HEK293T (cell line): ENCODE measurements at regions not wholly inside any gene's neighbourhood (a gene's known extent, or its start where the extent isn't known, plus 50 kb on each side); places are given as distances from the start of the nearest gene placed in this dataset.

Source experiments
- CTCF ChIA-PET: fragments of 350-600 bp; formaldehyde crosslinking; extraction: SDS; loops from one replicate; lab custom pipeline; 2021; ENCODE audit warnings: antibody characterized with exemption, inconsistent platforms; lab: Yijun Ruan, JAX
- POLR2A ChIA-PET: fragments of 350-600 bp; formaldehyde crosslinking; extraction: SDS; loops from one replicate; lab custom pipeline; 2020; ENCODE audit warnings: antibody characterized with exemption, inconsistent platforms; lab: Yijun Ruan, JAX
- DNase-seq: peaks from one replicate; pipeline ENCODE4 v3.0.0; 2012; ENCODE audit warnings: mixed read lengths; ENCODE audit errors: extremely low spot score
- ARNT ChIP-seq: fragments of 450-650 bp; IDR thresholded peaks from 2 replicates; pipeline ENCODE4 v1.6.1; 2017; ENCODE audit warnings: mild to moderate bottlenecking
- BHLHE40 ChIP-seq: fragments of 450-650 bp; IDR thresholded peaks from 2 replicates; pipeline ENCODE4 v1.6.1; 2016; ENCODE audit warnings: mild to moderate bottlenecking, moderate library complexity, borderline replicate concordance
- CTBP1 ChIP-seq: fragments of 450-650 bp; IDR thresholded peaks from 2 replicates; pipeline ENCODE4 v1.6.1; 2016; ENCODE audit warnings: borderline replicate concordance
- ELF4 ChIP-seq: fragments of 450-650 bp; IDR thresholded peaks from 2 replicates; pipeline ENCODE4 v1.6.1; 2017; ENCODE audit warnings: antibody characterized with exemption
- FOXA1 ChIP-seq: fragments of 450-650 bp; IDR thresholded peaks from 2 replicates; pipeline ENCODE4 v1.6.1; 2016; ENCODE audit warnings: mild to moderate bottlenecking
- FOXK2 ChIP-seq: fragments of 450-650 bp; IDR thresholded peaks from 2 replicates; pipeline ENCODE4 v1.6.1; 2016; ENCODE audit warnings: mild to moderate bottlenecking
- FOXM1 ChIP-seq: fragments of 450-650 bp; IDR thresholded peaks from 2 replicates; pipeline ENCODE4 v1.6.1; 2017; ENCODE audit warnings: mild to moderate bottlenecking, borderline replicate concordance
- HDGF ChIP-seq: fragments of 450-650 bp; IDR thresholded peaks from 2 replicates; pipeline ENCODE4 v1.6.1; 2017; ENCODE audit warnings: antibody characterized with exemption, borderline replicate concordance
- L3MBTL2 ChIP-seq: fragments of 450-650 bp; conservative IDR thresholded peaks from 2 replicates; pipeline ENCODE4 v1.6.1; 2016; ENCODE audit warnings: mild to moderate bottlenecking
- LEF1 ChIP-seq: fragments of 450-650 bp; IDR thresholded peaks from 2 replicates; pipeline ENCODE4 v1.6.1; 2017; ENCODE audit warnings: mild to moderate bottlenecking, borderline replicate concordance
- NFRKB ChIP-seq: fragments of 450-650 bp; IDR thresholded peaks from 2 replicates; pipeline ENCODE4 v1.6.1; 2016; ENCODE audit warnings: mild to moderate bottlenecking, moderate library complexity
- SP1 ChIP-seq: fragments of 450-650 bp; IDR thresholded peaks from 2 replicates; pipeline ENCODE4 v1.6.1; 2017
- SUZ12 ChIP-seq: fragments of 450-650 bp; IDR thresholded peaks from 2 replicates; pipeline ENCODE4 v1.6.1; 2016; ENCODE audit warnings: mild to moderate bottlenecking
- TARDBP ChIP-seq: fragments of 450-650 bp; IDR thresholded peaks from 2 replicates; pipeline ENCODE4 v1.6.1; 2016
- ZNF384 ChIP-seq: fragments of 450-650 bp; IDR thresholded peaks from 2 replicates; pipeline ENCODE4 v1.6.1; 2016
- TF ChIP-seq, protein P1 (sequence below): fragments of 450-650 bp; IDR thresholded peaks from 2 replicates; pipeline ENCODE4 v1.6.1; 2016

GRCh38 chr6:147888374-147888773 lies 379.9 kb downstream of the SAMD5 start:
- ChIA-PET POLR2A (no interaction called here), CTCF (no interaction called here)
- TF ChIP-seq ZNF384 (no peak), L3MBTL2 (no peak)
- no peak for DNase-seq

DNA sequence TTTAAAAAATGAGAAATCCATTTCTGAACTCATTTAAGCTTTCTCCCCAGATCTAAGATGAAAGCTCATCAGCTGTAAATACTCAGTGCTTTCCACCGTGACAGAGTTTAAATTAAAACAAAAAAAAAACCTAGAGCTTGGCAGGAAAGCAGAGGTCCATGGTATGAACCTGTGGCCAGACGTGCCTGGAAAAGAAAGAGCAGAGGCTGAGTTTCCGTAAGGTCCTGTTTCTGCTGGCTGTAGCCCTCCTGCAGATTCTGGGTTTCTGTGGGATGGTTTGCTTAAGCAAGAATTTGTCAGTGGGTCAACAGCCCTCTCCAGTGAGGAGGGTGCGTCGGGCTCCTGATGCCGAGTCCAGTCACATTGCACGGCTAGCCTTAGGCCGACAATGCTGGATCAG lies 383.2 kb downstream of the SAMD5 start:
- TF ChIP-seq FOXM1 (no peak), ARNT (no peak), CTBP1 (no peak), TARDBP (no peak), ELF4 (no peak), SP1 (no peak)
- TF ChIP-seq, protein P1, sequence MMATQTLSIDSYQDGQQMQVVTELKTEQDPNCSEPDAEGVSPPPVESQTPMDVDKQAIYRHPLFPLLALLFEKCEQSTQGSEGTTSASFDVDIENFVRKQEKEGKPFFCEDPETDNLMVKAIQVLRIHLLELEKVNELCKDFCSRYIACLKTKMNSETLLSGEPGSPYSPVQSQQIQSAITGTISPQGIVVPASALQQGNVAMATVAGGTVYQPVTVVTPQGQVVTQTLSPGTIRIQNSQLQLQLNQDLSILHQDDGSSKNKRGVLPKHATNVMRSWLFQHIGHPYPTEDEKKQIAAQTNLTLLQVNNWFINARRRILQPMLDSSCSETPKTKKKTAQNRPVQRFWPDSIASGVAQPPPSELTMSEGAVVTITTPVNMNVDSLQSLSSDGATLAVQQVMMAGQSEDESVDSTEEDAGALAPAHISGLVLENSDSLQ, result no peak
- DNase-seq, result no peak
- ChIA-PET CTCF (no interaction called here), POLR2A (no interaction called here)

- TF ChIP-seq NFRKB, result no peak
- TF ChIP-seq, protein P1, result no peak
- TF ChIP-seq SUZ12, result no peak
These were observed 384.0 kb downstream of the SAMD5 start for GRCh38 chr6:147892476-147892875.

GRCh38 chr6:147895272-147895671 lies 386.8 kb downstream of the SAMD5 start:
- ChIA-PET POLR2A (no interaction called here), CTCF (no interaction called here)
- no peak for TF ChIP-seq BHLHE40
- TF ChIP-seq L3MBTL2, result no peak
- TF ChIP-seq NFRKB, result no peak
- no peak for TF ChIP-seq CTBP1
- no peak for DNase-seq

More at GRCh38 chr6:147892476-147892875, 384.0 kb downstream of the SAMD5 start:
- POLR2A ChIA-PET, result no interaction called here
- DNase-seq, result no peak
- CTCF ChIA-PET, result no interaction called here

DNA sequence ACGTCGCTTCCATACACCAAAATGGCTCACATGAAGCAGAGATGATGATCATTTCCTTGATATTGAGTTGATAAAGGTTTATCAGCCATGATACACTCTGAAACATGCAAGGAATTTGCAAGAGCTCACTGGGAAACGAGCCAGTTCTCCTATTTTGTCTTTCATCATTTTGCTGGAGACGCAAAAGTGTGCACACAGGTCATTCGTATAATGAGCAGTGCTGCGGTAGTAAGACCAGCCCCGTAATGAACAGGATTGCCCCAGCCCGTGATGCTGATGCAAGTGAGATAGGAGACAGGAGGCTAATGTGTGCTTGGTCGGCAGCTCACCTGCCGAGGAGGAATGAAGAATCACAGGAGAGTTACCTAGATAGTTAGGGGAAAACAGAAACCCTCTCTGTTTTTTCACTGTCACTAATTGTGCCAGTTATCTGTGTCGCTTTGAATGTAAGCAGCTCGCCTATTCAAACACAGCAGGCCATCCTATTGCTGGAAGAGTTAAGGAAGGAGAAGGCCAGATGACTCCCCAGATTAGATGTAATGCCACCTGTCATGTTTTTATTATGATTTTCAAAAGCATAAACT lies 391.8 kb downstream of the SAMD5 start:
- POLR2A ChIA-PET, result no interaction called here
- TF ChIP-seq, protein P1, result no peak
- no peak for TF ChIP-seq HDGF
- CTCF ChIA-PET, result no interaction called here
- DNase-seq, result no peak

DNA sequence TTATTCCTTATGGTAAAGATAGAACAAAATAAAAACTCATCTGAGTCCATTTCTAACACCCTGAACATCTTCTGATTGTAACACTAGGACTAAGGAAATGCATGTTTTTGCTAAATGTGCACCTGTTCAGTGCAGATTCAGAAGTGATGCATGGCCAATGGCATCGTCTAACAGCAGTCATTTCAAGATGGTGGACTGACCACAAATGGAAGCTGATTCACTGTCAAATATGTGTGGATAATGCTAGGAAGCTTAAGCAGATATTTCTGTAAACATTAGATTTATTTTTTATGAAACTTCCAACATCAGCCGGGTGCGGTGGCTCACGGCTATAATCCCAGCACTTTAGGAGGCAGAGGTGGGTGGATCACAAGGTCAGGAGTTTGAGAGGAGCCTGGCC lies 394.8 kb downstream of the SAMD5 start:
- POLR2A ChIA-PET, result no interaction called here
- no peak for DNase-seq
- TF ChIP-seq CTBP1 (no peak), SP1 (no peak), FOXA1 (no peak), NFRKB (no peak)
- CTCF ChIA-PET, result no interaction called here

- CTCF ChIA-PET, result no interaction called here
- POLR2A ChIA-PET, result no interaction called here
- no peak for DNase-seq
- TF ChIP-seq BHLHE40, result no peak
- no peak for TF ChIP-seq ELF4
- TF ChIP-seq SUZ12, result no peak
- no peak for TF ChIP-seq NFRKB
- no peak for TF ChIP-seq SP1
- TF ChIP-seq LEF1, result no peak
- TF ChIP-seq L3MBTL2, result no peak
- TF ChIP-seq TARDBP, result no peak
- TF ChIP-seq FOXK2, result no peak
- no peak for TF ChIP-seq FOXA1
- no peak for TF ChIP-seq ZNF384
- TF ChIP-seq, protein P1, result no peak
- TF ChIP-seq FOXM1, result no peak
These were observed 395.4 kb downstream of the SAMD5 start for GRCh38 chr6:147903931-147904330.

DNA sequence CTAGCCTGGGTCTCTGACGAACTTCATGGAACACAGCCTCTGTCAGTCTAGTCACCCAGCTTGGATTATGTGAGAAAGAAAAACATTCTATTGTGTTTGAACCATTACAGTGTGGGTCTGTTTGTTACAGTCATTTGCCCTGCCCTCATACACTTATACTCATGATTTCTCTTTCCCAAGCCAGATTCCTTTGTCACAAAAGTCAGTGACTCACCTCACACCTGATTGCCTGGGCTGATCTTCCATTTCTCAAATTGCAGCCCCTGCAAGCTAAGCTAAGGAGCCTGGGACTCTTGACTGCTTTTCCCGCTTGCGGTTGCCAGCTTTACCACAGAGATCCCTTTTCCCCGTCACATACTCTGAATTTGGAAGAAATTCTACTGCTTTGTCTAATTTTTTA lies 395.9 kb downstream of the SAMD5 start:
- no peak for TF ChIP-seq BHLHE40
- no peak for TF ChIP-seq NFRKB
- TF ChIP-seq L3MBTL2, result no peak
- no peak for TF ChIP-seq CTBP1
- no peak for TF ChIP-seq LEF1
- ChIA-PET CTCF (no interaction called here), POLR2A (no interaction called here)
- DNase-seq, result no peak
